HG03097 (cell line): ENCODE measurements at regions not wholly inside any gene's neighbourhood (a gene's known extent, or its start where the extent isn't known, plus 50 kb on each side); places are given as distances from the start of the nearest gene placed in this dataset.

Experiments used
- ATAC-seq: cut with Tn5 transposase; IDR thresholded peaks from one replicate; pipeline ENCODE4 v1.9.1; 2021; ENCODE audit not compliant: unreplicated experiment, low FRiP score

DNA sequence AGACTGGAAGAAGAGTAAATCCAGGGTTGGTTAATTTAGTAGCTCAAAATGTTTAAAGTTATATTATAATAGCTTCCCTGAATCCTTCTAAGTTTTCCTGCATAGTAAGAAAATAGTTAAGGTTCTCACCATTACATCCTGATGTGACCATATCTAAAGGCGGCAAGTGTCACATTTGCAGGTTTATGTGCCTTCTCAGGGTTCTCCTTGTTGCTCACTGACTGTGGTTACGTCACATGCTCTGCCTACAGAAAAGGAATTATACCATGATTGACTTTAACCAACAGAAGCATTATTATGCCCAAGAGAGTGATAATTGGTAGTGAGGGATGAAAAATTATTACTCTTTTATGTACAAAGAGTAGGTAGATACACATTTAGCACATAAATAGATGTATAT lies 539.8 kb downstream of the PTPRC start:
- ATAC-seq = no peak

DNA sequence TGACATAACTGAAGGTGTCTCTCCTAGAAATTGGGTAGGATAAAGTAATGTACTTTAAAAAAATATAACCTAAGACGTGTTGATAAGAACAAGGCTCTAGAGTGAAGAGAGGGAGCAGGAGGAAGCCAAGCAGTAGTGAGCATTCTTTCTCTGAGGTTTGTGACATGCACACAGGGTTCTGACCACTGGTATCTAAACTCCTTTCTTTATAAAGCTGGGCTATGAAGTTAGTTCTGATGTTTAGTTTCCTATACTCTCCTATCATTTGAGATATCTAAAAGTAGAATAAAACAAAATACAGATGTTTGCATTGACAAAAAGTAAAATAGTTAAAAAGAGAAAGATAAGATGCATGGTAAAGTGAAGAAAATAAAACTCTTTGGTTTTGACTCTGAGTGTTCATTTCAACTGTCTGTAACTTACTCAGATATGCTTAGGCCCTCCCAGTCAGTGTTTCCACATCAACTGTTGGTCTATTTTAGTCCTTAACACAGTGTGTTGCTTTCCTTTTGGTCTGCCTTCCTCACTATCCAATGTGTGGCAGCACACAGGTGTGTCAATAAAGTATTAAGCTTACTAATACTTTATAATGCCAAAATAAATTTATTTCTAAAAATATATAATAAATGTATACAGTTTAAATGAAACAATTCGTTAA lies 543.5 kb downstream of the PTPRC start:
- no peak for ATAC-seq

DNA sequence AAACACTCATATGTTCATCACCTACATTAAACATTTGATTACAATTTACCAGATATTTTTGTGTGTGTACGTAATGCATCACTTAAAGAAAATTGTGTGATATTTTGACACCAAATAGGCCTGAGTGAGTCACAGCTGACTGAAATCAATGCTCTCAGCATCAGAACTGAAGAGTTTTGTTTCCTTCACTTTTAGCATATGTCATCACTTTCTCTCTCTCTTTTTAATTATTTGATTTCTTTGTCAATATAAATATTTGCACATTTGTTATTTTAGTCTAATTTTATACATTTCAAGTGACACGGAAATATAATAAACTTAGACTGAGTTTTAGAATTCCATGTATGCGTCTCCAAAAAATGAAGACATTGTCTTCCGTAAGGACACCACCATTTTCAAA lies 545.3 kb downstream of the PTPRC start:
- no peak for ATAC-seq

DNA sequence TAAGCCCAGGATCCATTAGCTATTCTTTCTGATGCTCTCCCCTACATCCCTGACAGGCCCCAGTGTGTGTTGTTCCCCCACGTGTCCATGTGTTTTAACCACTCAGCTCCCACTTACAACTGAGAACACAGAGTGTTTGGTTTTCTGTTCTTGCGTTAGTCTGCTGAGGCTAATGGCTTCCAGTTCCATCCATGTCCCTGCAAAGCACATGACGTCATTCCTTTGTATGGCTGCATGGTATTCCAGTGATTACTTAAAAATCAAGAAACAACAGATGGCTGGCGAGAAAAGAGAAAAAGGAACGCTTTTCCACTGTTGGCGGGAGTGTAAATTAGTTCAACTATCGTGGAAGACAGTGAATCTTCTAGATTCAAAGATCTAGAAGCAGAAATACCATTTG lies 556.0 kb downstream of the PTPRC start:
- no peak for ATAC-seq

DNA sequence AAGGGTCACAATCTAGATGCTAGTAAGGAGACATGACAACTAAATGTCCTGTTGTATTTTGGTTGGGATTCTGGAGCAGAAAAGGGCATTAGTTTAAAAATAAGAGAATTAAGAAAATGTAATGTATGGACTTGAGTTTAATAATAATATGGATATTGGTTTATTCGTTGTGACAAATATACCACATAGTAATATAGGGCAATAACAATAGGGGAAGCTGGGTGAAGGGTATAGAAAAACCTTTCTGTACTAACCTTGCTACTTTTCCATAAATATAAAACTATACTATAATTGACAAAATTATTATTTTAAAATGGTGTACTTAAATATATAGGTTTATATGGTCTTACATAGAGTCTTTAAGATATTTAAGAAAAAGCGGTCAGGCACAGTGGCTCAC lies 558.9 kb downstream of the PTPRC start:
- no peak for ATAC-seq

DNA sequence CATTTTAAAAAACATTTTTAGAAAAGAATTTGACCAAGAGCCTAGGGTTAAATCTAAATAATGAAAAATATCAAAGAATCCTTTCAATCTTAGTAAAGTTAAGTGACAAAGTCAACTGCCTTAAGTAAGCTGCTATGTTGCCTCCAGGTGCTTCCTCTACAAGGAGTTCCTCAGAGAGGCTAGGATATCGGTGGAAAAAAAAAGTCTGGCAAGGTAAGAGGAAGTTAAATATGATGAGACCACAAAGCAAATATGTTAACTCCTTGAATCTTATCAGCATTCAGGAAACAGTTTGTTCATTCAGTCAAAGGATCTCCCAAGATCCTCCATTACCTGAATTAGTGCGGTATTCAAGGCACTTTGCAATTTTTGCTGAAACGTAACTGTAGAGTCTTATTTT lies 563.5 kb downstream of the PTPRC start:
- no peak for ATAC-seq

DNA sequence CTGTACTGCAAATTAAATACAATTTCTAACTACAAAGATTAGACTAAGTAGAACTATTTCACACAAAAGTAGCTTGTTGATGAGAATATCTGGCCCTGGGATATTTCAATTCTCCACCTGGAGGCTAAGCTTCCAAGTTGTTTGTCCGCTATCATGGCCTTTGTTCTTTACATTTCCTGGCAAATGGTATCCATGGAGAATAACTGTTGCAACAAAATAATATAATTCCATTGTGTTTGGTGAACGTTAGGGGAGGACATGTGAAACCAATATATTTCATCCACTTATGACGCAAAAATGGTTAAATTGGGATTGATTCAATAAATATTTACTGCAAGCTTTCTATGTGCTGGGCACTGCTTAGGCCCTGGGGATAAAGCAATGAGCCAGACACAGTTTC lies 565.4 kb downstream of the PTPRC start:
- no peak for ATAC-seq

DNA sequence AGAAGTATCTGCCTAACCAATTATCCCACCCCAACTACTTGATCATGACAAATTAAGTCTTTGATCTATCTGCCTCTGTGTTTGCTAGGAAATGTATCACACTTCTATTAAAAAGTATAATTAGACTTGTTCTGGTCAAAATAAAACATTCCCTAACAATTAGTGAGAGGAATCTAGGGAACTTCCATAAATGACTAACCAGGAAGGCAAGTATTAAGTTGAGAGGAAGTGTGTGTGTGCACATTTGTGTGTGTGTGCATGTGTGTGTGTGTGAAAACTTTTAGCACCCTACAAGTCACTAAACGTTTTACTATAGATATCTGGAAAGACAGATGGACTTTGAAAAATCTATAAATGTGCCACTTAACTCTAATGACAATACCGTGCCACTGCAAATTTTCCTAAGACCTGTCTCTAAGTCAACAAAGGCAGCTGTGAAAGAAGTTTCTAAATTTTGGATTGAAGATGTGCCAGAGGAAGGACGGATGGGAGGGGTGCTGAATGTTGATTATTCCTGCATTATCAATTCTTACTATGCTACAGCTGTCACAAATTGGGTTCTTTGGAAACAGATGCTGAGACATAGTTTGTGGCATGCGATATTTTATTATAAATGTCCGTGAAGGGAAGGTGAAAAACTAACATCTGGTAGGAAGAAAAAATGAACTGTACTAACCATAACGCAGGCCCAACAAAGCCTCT lies 567.1 kb downstream of the PTPRC start:
- no peak for ATAC-seq

DNA sequence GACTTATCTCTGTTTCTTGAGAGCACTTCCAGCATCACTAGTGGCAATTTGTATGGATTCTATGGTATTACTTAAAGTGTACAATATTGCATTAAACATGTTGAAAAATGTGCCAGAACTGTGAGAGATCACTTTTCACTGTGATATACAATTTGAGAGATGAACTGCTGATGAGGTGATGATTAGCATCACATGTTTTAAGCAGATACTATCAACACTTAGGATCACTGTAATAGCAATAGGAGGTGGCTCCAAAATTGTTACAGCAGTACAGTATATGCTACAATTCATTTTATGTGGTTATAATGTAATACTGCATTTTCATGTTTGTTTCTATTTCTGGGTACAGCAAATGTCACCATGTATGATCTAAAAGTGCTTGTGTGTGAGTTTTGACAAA lies 570.0 kb downstream of the PTPRC start:
- no peak for ATAC-seq

DNA sequence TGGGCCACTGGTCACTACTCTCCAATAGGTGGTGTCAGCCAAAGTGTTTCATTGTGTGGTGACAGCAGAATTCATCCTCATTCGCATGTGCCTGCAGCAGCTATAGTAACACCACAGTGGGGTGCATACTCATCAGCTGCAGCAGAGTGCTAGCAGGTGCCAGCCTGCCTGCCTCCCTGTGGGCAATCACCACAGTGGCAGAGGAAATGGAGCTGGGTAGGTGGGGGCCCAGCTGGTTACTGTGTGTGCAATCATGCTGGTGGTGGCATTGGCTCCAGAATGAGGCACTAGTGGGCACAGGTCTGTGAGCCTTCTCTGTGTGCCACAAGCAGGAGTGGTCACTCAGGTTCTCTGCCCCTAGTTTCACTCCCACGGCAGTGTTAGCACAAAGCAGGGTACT lies 579.2 kb downstream of the PTPRC start:
- ATAC-seq = no peak

DNA sequence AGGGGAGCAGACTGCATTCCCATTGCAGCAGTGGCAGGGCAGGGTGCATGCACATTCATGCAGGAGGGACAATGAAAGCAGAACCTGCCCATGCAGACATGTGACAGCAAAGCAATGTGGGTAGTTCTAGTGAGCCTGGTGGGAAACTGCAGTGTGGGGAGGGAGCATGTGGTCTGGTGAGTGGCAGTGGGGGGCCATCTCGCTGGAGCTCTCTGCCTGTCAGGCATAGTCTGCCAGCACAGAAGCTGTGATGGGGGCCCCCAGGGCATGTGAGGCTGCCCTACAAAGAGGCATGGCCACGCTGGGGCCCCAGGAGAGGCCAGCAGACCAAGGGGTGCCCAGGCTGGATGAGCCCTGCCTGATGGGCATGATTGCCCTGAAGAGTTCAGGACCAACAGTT lies 579.7 kb downstream of the PTPRC start:
- no peak for ATAC-seq

DNA sequence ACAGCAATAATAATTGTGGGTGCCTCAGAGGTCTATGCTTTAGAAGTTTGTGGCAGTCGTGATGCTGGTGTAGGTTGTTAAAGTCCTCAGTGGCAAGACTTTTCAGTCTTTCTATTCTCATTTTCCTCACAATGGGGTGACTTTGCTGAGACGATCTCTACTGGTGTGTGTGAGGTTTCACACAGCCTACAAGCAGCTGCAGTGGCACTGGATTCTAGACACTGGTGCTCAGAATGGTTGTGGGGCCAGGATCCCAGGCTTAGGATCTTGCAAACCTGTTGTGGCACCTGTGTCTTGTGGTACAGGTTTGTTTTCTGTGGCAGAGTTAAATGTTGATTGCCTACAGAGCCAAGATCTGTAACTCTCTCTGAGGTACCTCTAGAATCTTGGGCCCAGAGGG lies 581.2 kb downstream of the PTPRC start:
- no peak for ATAC-seq

DNA sequence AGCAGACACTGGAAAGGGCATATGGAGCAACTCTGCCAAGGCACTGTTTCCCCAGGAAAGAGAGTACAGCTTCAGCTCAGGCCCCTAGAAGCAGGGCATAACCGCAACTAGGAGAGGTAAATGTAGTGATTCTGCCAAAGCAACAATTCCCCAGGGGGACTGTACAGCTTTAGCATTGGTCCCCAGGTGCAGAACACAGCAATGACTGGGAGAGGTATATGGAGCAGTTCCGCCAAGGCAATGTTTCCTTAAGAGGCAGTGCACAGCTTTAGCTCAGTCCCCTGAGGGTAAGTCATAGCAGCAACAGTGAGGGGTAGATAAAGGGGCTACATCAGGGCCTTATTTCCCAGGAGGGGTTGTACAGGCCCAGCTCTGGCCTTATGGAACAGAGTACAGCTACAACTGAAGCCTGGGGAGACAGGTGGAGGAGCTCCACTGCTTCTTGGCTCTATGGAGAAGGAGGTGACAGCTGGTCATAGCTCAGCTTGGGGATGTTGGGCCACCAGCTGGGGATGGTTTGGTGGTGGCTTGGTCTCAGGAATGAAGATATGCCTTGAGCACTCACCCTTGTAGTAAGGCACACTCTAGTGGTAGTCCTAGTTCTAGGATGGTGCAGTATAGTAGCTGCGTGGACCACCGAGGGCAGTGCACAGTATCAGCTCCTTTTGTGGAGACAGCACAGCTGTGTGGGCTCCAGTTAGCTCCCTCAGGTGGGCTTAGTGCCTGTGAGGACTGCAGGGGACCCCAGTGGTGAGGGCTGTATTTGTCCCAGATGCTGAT lies 582.7 kb downstream of the PTPRC start:
- ATAC-seq = no peak

DNA sequence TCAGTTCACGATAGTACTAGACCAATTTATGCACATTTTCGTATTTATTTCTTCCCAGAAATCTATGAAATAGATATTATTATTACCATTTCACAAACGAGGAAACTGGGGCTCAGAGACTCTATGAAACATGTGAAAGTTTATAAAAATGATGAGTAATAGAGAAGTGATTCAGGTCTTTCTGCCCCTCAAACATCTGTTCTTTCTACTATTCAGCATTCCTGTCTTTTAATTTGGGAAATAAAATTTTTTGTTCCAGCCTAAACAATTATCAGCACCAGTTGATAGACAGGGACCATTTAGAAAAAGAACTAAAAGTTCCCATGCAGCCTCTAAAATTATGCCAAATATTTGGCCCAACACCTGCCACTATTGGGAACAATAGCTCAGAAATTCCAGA lies 585.1 kb downstream of the PTPRC start:
- ATAC-seq = no peak

DNA sequence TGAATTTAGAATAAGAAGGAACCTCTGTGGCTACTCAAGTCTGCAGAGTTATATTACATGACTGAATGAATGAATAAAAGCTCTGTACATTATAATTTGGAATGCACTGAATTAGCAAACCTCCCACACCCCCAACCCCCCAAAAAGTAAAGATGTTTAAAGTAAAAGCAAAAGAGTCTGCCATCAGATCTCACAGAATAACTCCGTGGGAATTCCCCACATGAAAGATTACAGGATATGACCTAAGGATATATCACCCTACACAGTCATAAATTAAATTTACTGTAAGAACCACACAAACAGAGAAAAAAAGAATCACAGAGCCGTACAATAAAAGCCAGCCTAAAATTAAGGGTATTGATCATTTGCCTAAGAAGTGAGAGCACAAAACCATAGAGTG lies 587.3 kb downstream of the PTPRC start:
- ATAC-seq = peak; percentile 55

DNA sequence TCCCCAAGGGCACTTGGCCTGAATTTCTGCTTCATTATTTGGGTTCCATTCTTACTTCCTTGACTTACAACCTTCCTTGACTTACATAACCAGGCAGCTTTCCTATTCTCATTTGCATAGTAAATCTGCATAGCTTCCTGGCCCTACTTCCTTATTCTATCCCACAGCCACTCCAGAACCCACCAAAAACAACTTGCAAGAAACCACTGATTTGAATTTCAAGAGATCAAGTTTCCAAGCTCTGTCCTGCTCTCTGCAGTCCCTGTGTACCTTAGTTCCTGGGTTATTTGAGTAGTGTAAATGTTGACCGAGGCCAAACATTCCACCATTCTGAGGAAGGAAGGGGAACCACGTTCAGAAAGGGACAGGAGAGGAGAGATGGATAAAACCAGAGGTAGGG lies 603.3 kb downstream of the PTPRC start:
- ATAC-seq = no peak

DNA sequence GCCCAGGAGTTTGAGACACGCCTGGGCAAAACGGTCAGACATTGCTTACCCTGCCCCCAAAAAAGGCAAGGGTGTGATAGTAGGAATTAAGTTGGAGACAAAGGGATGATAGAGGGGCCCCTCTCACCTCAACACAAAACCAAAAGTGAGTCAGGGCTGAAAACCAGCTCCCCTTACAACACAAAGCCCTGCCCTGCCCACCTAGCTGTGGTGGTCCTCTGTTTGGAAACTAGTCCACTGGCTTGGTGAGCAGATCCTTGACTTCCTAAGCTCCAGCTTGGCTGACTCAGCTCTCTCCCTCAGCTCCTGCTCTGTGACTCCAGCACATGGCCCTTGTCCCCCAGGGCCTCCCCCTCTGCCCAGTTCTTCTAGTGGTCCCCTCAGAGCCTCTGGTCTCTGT lies 603.8 kb downstream of the PTPRC start:
- ATAC-seq = no peak

DNA sequence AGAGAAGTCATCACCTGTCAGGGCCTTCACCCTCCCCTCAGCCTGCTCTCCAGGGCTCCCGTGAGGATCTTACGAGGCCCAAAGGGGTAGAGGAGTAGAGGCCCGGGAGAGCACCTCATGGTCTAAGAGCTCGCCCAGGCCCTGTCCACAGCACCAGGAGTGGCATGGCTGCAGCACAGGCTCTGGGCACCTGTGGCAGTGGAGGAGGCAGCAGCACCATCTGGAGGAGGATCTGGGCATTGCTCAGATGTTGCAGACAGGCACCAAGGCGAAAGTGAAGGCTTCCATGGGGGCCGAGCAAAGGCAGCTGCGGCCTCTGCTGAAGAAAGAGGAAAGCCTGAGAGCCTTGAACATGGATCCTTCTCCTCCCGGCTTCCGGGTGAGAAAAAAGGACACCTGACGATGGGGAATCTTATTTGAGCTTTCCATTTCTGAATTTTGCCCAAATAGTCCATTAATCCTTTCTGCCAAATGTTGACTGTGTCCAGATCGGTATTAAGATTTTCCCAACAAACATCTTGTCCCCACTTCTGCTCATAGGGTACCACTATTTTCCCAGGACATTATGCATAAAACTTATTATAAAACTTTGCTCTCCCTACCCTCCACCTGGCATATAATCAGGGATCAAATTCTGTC lies 604.7 kb downstream of the PTPRC start:
- peak; percentile 95 for ATAC-seq

DNA sequence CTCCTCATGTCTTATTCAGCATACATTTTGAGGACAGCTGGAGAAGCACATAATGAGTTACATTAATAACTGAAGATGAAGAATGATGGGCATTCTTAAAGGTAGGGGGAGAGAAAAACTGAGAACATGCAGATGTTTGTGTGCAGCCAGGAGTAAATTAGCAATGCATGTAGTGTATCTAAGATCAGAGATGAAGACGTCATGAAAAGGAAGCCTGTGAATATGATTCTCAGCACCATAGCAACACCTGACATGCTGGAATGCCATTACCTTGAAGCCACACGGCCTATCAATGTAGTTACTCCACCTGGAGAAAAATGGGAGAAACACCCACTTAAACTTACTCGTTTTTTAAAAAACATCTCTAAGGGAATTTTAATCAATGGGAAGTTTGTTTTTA lies 607.1 kb downstream of the PTPRC start:
- no peak for ATAC-seq

DNA sequence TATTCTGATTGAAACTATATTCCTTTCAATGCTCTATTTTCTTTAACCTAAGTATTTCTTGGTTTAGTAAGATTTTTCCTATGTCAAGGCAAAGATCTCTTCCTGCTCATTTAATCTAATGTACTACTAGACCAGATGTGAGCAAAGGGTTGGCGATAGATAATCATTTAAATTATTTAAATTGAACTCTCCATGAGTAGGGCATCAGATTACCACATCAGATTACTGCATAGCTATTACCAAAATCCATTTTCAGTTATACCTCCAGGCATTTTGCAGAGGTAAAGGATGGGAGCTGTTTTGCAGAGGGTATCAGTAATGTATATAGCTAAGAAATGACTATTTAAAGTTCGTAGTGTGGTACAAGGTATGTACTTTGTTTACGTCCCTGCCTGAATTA lies 607.9 kb downstream of the PTPRC start:
- ATAC-seq = no peak

DNA sequence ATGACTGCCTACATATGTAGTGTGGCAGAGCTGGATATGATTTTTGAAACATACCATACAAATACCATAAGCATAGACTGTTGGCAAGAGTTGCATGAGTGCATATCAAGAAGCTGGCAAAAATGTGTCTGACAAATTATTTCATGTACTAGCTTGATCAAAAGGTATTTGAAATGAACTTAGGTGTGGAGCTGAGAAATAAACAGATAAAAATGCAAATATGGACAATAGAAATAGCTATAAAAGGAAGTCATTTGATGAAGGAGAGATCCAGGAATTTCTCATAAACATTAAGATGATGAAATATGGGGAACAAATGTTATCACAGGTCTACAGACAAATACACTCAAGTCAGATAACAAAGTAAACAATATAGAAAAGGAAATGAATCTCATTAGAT lies 609.1 kb downstream of the PTPRC start:
- no peak for ATAC-seq
